DMS114 treated with DMSO at 0.1 percent for 48 hours (cell line): ENCODE measurements at regions not wholly inside any gene's neighbourhood (a gene's known extent, or its start where the extent isn't known, plus 50 kb on each side); places are given as distances from the start of the nearest gene placed in this dataset.
"Not testable (repeated sequence)": the region's sequence is repeated elsewhere in the genome, so short reads cannot be mapped to it uniquely, and the experiment has no call there.

Source experiments
- DNase-seq: peaks from one replicate; lab custom pipeline; 2025; ENCODE audit not compliant: unreplicated experiment; lab: John Stamatoyannopoulos, UW

DNA sequence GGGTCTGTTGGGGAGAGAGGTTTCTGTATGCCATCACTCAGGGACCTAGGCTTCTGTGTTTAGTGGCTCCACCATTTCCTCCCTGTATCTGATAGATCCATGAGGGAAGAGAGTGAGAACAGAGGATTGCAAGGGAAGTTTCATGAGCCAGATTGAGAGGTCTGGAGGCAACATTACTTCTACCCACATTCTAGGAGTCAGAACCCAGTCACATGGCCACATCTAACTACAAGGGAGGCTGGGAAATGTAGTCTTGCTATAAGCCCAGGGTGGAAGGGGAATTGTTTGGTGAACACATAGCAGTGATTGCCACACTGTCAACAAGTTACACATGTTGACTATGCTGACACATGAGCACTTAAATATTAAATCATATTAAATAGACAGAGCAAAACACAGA is 834.8 kb downstream of the C12orf50 start:
- not testable (repeated sequence) for DNase-seq

GRCh38 chr12:87185367-87185766 is 843.8 kb downstream of the C12orf50 start:
- DNase-seq, result no peak

GRCh38 chr12:87182696-87183233 is 846.4 kb downstream of the C12orf50 start:
- DNase-seq, result no peak

DNA sequence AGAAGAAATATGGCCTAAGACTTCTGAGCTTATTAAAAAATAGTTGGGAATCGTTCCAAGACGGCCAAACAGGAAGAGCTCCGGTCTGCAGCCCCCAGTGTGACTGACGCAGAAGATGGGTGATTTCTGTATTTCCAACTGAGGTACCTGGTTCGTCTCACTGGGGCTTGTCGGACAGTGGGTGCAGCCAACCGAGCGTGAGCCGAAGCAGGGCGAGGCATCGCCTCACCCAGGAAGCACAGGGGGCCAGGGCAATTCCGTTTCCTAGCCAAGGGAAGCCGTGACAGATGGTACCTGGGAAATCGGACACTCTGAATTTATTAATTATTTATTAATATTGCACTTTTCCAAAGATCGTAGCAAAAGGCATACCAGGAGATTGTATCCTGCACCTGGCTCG is 857.8 kb downstream of the C12orf50 start:
- DNase-seq, result no peak

DNA sequence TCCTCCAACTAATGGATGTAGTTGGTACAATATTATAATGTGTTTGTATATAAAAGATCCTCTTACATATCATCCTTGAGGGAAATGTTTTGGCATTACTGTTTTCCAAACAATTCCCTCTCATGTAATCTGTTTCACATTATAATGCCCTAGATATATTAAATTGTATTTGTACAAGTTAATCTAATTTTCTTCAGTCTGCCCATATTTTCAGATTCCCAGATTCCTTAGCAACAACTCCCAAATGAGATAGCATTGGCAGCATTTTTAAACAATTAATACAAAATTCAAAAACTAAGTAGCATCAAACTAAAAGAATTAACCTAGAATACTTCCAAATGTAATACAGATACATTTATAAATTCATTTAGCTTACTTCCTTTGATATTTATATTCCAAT is 860.2 kb downstream of the C12orf50 start:
- DNase-seq, result no peak

DNA sequence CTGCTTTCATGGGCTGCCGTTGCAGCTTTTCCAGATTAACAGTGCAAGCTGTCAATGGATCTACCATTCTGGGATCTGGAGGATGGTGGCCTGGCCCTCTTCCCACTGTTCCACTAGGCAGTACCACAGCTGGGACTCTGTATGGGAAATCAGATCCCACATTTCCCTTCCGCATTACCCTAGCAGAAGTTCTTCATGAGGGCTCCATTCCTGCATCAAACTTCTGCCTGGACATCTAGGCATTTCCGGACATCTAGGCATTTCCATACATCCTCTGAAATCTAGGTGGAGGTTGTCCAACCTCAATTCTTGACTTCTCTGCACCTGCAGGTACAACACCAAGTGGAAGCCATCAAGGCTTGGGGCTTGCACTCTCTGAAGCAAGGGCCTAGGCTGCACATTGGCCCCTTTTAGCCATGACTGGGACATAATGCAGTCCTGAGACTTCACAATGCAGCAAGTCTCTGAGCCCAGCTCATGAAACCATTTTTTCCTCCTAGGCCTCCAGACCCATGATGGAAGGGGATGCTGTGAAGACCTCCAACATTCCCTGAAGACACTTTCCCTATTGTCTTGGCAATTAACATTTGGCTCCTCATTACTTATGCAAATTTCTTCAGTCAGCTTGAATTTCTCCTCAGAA is 863.3 kb downstream of the C12orf50 start:
- no peak for DNase-seq

- DNase-seq, result no peak
Measured at GRCh38 chr12:87163122-87163521, 866.1 kb downstream of the C12orf50 start.

DNA sequence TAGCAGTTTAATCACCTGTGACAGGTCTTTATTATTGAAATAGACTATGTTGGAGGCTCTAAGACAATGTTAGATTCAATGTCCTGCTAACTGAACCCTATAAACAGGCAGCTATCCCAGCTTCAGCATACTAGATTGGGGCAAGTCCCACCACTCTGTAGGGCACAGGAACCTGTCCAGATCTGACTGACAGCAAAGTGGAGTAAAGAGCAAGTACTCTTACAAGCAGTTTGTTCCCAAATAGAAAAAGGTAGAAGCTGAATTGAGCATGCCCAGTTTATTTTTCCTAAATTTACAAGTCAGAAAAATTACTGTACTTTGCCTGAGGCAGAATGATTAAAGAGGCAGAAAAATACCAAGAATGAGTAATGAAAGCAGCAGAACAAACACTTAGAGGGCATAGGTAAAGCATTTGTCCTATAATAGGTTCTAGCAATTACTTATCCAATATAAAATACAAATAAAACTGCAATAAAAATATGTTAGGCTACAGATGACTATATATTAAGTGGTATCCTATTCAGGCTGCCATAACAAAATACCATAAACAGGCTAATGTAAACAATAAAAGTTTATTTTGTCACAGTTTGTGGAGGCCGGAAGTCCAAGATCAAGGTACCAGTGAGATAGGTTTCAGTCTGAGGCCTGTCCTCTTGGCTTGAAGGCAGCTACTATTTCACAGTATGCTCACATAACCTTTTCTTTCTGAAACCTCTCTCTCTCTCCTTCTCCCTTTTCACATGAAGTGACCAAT is 868.2 kb downstream of the C12orf50 start:
- no peak for DNase-seq

DNA sequence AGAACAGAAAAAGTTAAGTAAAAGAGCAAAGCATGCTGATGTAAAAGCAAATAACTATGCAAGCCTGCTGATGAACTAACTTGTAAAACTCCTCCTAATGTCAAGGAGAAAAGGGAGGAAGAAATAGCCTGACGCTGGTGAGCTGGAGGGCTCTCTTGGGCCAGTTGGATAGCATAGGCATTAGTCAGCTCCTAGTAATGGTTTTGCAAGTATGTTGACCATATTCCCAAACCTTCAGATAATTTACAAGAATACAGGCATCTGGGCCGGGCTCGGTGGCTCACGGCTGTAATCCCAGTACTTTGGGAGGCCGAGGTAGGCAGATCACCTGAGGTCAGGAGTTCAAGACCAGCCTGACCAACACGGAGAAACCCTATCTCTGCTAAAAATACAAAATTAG is 871.4 kb downstream of the C12orf50 start:
- no peak for DNase-seq

DNA sequence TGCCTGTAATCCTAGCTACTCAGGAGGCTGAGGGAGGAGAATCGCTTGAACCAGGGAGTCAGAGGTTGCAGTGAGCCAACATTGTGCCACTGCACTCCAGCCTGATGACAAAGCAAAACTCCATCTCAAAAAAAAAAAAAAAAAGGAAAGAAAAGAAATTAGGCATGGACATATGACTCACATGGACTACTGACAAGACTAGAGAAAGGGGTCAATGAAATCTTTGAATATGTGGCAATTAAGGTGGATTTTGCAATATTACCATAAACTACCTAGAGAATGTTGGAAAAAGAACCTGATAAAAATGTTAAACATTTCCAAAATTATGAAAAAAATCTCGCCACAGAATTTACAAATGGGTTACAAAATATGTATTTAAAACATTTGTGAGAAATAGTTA is 873.6 kb downstream of the C12orf50 start:
- DNase-seq, result no peak

DNA sequence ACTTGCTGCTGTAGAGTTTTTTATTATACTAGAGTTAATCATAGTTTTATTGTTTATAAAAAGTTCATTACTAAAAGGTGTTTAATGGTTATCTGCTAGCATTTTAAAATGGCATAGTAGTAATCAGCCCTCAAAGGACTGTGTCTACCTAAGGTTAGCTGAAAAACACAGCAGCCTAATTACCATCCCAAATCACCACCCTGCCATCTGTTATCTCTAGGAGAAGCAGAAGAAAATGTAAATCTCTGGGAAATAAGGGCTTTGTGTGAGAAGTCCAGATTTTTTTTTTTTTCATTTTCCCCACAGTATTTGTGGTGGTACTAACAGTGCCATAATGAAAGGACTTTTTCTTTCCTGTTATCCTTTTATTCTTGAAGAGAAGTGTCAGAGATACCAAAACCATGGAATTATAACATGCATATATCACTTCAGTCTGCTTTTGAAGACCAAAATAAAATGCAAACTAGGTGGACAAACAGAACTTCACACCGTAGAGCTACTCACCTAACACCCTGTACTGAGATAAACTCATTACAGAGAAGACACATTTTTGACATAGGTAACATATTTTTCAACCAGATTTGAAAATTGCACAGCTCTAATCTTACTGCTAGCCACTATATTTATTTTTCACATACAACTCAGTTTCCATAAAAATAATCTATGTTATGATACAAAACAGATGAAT is 876.2 kb downstream of the C12orf50 start:
- DNase-seq, result no peak

DNA sequence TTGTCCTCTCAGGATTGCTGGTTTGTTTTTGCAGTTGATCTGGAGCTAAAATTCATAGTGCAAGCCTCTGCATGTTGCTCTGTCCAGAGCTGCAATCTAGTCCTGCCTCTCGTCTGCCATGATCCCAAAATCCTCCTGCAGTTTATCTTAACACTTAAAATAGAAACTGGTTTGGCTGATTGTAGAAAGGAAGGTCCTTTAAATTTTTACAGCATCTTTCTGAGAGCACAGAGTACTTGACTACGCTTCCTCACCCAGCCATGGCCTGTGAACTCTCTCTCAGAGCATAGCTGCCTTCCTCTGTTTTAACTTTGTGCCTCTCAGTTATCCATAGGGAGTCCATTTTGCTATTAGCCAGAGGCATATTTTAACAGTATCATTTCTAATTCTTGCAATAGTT is 877.1 kb downstream of the C12orf50 start:
- no peak for DNase-seq

GRCh38 chr12:87150969-87151662 is 878.1 kb downstream of the C12orf50 start:
- no peak for DNase-seq

DNA sequence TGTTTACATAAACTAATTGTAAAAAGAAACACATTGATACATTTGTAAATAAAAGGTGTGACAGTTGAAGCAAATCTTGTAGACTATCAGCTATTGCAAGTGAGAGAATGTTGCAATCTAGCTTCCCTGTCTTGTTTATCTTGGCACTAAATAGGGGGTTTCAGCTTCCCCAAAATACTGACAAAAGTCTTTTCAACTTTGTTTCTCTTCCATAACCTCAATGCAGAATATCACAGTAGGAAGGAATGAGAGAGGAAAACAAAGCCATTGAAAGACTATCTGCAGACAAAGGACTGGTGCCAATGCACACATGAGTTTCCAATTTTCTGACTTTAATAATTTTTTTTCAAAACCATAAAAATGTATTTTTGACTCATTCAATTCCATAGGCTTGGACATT is 886.2 kb upstream of the MGAT4C start:
- DNase-seq, result no peak

GRCh38 chr12:87141091-87141490 is 884.9 kb upstream of the MGAT4C start:
- no peak for DNase-seq

DNA sequence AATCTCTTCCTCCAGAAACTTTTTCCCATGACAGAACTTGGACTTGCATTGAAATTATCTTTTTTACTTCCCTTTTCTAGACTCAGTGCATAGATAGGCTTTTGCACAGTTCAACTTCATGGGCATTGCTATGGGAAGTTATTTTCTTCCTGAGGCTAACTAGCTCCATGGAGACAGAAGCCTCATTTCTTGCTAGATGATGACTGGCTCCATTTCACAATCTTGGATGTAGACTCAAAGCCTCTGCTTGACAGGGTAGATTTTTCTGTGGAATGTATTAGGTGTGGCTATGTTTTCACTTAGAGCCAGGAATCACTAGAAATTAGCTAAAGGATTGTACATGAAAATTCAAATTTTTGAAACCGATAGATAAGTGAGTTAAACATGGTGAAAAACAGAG is 884.1 kb upstream of the MGAT4C start:
- no peak for DNase-seq

GRCh38 chr12:87137220-87137619 is 881.0 kb upstream of the MGAT4C start:
- no peak for DNase-seq

DNA sequence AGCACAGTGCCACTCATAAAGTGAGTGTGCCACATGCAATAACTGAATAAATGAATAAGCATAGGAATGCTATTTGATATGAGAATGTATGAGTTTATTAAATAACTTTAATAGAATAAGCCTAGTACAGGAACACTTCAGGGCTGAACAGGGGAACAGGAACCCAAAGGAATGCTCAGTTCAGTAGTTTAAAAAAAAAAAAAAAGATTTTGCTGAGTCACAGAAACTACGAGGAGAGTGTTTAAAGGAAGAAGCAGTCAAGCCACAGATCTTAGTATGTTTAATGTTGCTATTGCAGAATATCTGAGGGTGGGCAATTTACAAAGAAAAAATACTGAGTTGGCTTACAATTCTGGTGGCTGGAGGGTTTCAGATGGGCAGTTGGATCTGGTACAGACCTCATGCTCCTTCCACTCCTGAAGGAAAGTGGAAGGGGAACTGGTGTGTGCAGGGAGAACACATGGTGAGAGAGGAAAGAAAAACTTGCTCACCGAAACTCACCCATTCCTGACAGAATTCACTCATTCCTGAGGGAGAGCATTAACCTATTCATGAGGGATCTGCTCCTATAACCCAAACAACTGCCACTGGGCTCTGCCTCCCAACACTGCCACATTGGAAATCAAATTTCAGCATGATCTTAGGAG is 880.3 kb upstream of the MGAT4C start:
- no peak for DNase-seq

DNA sequence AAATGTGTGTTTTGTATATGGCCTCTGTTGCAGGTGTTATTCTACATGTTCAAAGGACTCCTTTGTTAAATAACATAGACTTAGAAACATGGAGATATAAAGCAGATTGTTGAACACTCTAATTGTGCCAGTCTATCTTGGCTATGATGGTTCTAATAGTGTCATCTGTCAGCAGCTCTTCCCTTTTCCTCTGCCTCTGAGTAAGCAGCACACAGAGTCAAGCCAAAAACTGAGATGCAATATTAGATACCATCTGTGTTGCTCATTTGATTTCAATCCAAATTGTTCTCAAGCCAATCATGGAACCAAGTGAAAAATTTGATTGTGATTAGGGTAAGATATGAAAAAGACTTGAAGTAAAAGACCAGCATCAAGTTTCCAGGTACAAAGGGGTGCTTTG is 871.1 kb upstream of the MGAT4C start:
- DNase-seq, result no peak

DNA sequence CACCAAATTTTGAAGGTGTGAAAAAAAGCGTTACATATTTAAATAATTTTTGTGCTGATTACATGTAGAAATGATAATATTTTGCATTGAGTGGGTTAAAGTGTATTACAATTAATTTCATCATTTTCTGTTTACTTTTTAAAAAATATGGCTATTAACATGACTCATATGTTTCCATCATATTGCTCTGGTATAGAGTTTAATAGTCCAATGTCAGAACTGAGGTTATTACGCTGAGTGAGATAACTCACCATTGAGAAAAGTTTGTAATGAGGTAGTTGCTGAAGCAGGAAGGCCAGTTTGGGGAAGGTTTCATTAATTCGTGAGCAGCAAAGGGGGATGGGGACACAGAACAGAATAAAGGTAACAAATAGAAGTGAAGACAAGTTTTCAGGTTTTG is 865.7 kb upstream of the MGAT4C start:
- DNase-seq, result no peak

GRCh38 chr12:87120440-87120839 is 864.2 kb upstream of the MGAT4C start:
- no peak for DNase-seq
